ENCODE measurements at regions not wholly inside any gene's neighbourhood (a gene's known extent, or its start where the extent isn't known, plus 50 kb on each side); places are given as distances from the start of the nearest gene placed in this dataset.

- no peaks in the 10 kb centered on the region for H3K4me1 ChIP-seq
- TF ChIP-seq POLR2A (IDR thresholded peaks at IDR 0.05) (no peak), CTCF (IDR thresholded peaks at IDR 0.05) (no peak)
- no peak for DNase-seq
These were observed 300.4 kb upstream of the ZP4 start for GRCh38 chr1:238191170-238191569.

GRCh38 chr1:238187575-238187949 is 296.8 kb upstream of the ZP4 start:
- no peaks in the 10 kb centered on the region for H3K9me3 ChIP-seq
- H3K4me1 ChIP-seq: no peaks in the 10 kb centered on the region
- H3K36me3 ChIP-seq: no peaks in the 10 kb centered on the region
- no peak overlapping the region for H3K27ac ChIP-seq
- no peak overlapping the region for H3K4me3 ChIP-seq
- TF ChIP-seq POLR2A (IDR thresholded peaks at IDR 0.05) (no peak), CTCF (IDR thresholded peaks at IDR 0.05) (no peak)
- no peak for DNase-seq
- H3K27me3 ChIP-seq: no peaks in the 10 kb centered on the region

More at GRCh38 chr1:238191170-238191569, 300.4 kb upstream of the ZP4 start:
- Histone ChIP-seq H3K4me3 (no peak overlapping the region), H3K27me3 (no peaks in the 10 kb centered on the region), H3K27ac (no peak overlapping the region), H3K36me3 (no peaks in the 10 kb centered on the region), H3K9me3 (no peaks in the 10 kb centered on the region)

DNA sequence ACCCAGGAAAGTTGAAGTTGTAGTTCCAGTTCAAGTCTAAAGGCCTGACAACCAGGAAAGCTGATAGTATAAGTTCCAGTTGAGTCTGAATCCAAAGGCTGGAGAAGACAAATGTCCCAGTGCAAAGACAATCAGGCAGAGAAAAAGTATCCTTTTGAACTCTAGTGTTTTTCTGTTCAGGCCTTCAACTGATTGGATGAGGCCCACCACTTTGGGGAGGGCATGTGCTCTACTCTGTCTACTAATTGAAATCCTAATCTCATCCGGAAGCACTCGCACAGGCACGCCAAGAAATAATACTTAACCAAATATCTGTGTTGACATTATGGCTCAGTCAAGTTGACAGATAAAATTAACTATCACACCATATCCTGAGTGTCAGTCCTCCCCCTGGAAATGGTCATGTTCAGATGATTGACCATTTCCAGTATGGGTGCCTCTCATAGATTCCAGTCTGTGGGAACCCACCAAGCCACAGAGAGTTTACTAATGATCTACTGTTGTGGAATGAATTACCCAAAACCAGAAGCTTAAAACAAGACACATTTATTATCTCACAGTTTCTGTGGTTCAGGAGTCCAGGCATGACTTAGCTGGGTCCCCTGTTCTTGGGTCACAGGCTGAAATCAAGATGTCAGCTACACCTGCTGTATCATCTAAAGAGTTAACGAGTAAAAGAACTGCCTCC is 296.3 kb upstream of the ZP4 start:
- H3K4me1 ChIP-seq: no peaks in the 10 kb centered on the region
- H3K36me3 ChIP-seq: no peaks in the 10 kb centered on the region
- TF ChIP-seq CTCF (IDR thresholded peaks at IDR 0.05) (no peak), POLR2A (IDR thresholded peaks at IDR 0.05) (no peak)
- no peak overlapping the region for H3K4me3 ChIP-seq
- DNase-seq: no peak
- H3K27ac ChIP-seq: no peak overlapping the region
- no peaks in the 10 kb centered on the region for H3K27me3 ChIP-seq
- no peaks in the 10 kb centered on the region for H3K9me3 ChIP-seq

DNA sequence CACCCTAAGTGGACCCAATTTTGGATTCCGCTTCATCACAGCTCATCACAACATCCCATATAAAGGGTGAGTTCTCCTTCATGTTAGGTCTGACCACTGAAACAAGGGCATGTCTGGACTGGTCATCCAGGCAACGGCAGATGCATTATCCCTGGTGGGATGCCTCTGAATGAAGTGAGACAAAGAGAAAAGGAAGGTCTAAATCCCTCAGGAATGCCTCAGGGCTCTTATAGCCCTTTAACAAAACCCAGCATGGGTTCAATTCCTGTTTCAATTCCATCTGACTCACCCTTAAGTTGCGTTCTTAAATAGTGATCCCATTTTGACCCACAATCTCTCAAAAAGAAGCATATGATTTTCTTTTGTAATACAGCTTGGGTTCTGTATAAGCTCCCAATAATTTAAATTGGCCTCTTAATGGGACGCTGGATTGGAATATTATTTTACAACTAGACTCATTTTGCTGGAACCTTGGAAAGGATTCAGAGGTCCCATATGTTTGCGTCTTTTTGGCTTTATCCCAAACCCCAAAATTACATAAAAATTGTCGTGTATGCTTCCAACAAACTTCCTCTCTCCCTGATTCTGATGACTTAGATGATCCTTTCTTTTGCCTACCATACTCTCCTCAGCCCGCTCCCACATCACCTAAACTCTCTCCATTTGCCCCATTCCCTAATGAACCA is 287.4 kb upstream of the ZP4 start:
- Histone ChIP-seq H3K36me3 (no peaks in the 10 kb centered on the region), H3K4me1 (no peaks in the 10 kb centered on the region), H3K27ac (no peak overlapping the region), H3K27me3 (no peaks in the 10 kb centered on the region), H3K9me3 (no peaks in the 10 kb centered on the region), H3K4me3 (no peak overlapping the region)
- DNase-seq: no peak
- no peak for TF ChIP-seq POLR2A (IDR thresholded peaks at IDR 0.05)
- no peak for TF ChIP-seq CTCF (IDR thresholded peaks at IDR 0.05)

- no peak for TF ChIP-seq POLR2A (IDR thresholded peaks at IDR 0.05)
- no peak for TF ChIP-seq CTCF (IDR thresholded peaks at IDR 0.05)
- no peaks in the 10 kb centered on the region for H3K27me3 ChIP-seq
- no peak for DNase-seq
- no peaks in the 10 kb centered on the region for H3K36me3 ChIP-seq
- H3K9me3 ChIP-seq: no peaks in the 10 kb centered on the region
- no peaks in the 10 kb centered on the region for H3K4me1 ChIP-seq
- H3K4me3 ChIP-seq: no peak overlapping the region
- no peak overlapping the region for H3K27ac ChIP-seq
These were observed 286.6 kb upstream of the ZP4 start for GRCh38 chr1:238177351-238177750.
